ENCODE measurements at regions not wholly inside any gene's neighbourhood (a gene's known extent, or its start where the extent isn't known, plus 50 kb on each side); places are given as distances from the start of the nearest gene placed in this dataset.
"Not testable (repeated sequence)": the region's sequence is repeated elsewhere in the genome, so short reads cannot be mapped to it uniquely, and the experiment has no call there.

- Histone ChIP-seq H3K4me1 (ENCODE audit: control insufficient read depth, extremely low read depth, insufficient read depth, low read length) (peaks cover 25% of the 10 kb centered on the region), H2AFZ (ENCODE audit: control insufficient read depth, low read length) (no peak overlapping the region), H3K4me3 (ENCODE audit: control insufficient read depth in 2 of 3, extremely low read depth in 1 of 3, insufficient read depth in 2 of 3, low read depth in 1 of 3, low read length in 3 of 3) (no peak overlapping the region), H3K9ac (ENCODE audit: control insufficient read depth, extremely low read depth, insufficient read depth, low read length) (no peak overlapping the region), H3K36me3 (ENCODE audit: control insufficient read depth in 2 of 2, extremely low read depth in 1 of 2, insufficient read depth in 2 of 2, low read length in 2 of 2) (no peaks in the 10 kb centered on the region), H3K79me2 (ENCODE audit: control insufficient read depth, insufficient read depth, low read length) (no peaks in the 10 kb centered on the region), H3K27me3 (ENCODE audit: control insufficient read depth, extremely low read depth, insufficient read depth, low read length) (no peaks in the 10 kb centered on the region), H3K9me3 (ENCODE audit: control insufficient read depth, low read depth, low read length) (no peaks in the 10 kb centered on the region), H3K27ac (ENCODE audit: control insufficient read depth, insufficient read depth, low read length) (no peak overlapping the region), H3K4me2 (ENCODE audit: control insufficient read depth, extremely low read depth, insufficient read depth, low read depth, low read length) (no peak overlapping the region), H3K9me1 (ENCODE audit: control insufficient read depth, extremely low read depth, insufficient read depth, low read length) (no peaks in the 10 kb centered on the region), H4K20me1 (ENCODE audit: control insufficient read depth, extremely low read depth, insufficient read depth, low read length) (no peaks in the 10 kb centered on the region)
- DNase-seq (ENCODE audit: low read depth, low spot score) (no peak), FAIRE-seq (peak; percentile 62)
- TF ChIP-seq EZH2 (IDR thresholded peaks at IDR 0.05; ENCODE audit: low read length) (no peak), CTCF (optimal IDR thresholded peaks at IDR 0.05 in 1 of 3, IDR thresholded peaks at IDR 0.05 in 1 of 3, conservative IDR thresholded peaks at IDR 0.05 in 1 of 3; ENCODE audit: extremely low read depth in 1 of 3, insufficient read depth in 2 of 3, low read length in 3 of 3) (no peak)
- dilution Hi-C loops (cut with MboI; ENCODE audit: extremely low pct_ligation_motif_present, low sequenced_read_pairs), result no loop called here
These were observed 308.5 kb downstream of the LTN1 start for GRCh38 chr21:28683982-28684752.

GRCh38 chr21:28682884-28683283 lies 309.8 kb downstream of the LTN1 start:
- H3K27me3 ChIP-seq (ENCODE audit: control insufficient read depth, extremely low read depth, insufficient read depth, low read length); dilution Hi-C loops (cut with MboI; ENCODE audit: extremely low pct_ligation_motif_present, low sequenced_read_pairs); H3K4me2 ChIP-seq (ENCODE audit: control insufficient read depth, extremely low read depth, insufficient read depth, low read depth, low read length); H3K36me3 ChIP-seq (ENCODE audit: control insufficient read depth in 2 of 2, extremely low read depth in 1 of 2, insufficient read depth in 2 of 2, low read length in 2 of 2); H4K20me1 ChIP-seq (ENCODE audit: control insufficient read depth, extremely low read depth, insufficient read depth, low read length); FAIRE-seq; H3K9me1 ChIP-seq (ENCODE audit: control insufficient read depth, extremely low read depth, insufficient read depth, low read length); H3K79me2 ChIP-seq (ENCODE audit: control insufficient read depth, insufficient read depth, low read length); H3K4me3 ChIP-seq (ENCODE audit: control insufficient read depth in 2 of 3, extremely low read depth in 1 of 3, insufficient read depth in 2 of 3, low read depth in 1 of 3, low read length in 3 of 3); DNase-seq (ENCODE audit: low read depth, low spot score); H2AFZ ChIP-seq (ENCODE audit: control insufficient read depth, low read length); H3K27ac ChIP-seq (ENCODE audit: control insufficient read depth, insufficient read depth, low read length); H3K9ac ChIP-seq (ENCODE audit: control insufficient read depth, extremely low read depth, insufficient read depth, low read length); H3K9me3 ChIP-seq (ENCODE audit: control insufficient read depth, low read depth, low read length): not testable (repeated sequence)
- H3K4me1 ChIP-seq (ENCODE audit: control insufficient read depth, extremely low read depth, insufficient read depth, low read length), result peaks cover 19% of the 10 kb centered on the region

GRCh38 chr21:28677096-28677495 lies 315.6 kb downstream of the LTN1 start:
- H2AFZ ChIP-seq (ENCODE audit: control insufficient read depth, low read length); H3K9ac ChIP-seq (ENCODE audit: control insufficient read depth, extremely low read depth, insufficient read depth, low read length); H3K36me3 ChIP-seq (ENCODE audit: control insufficient read depth in 2 of 2, extremely low read depth in 1 of 2, insufficient read depth in 2 of 2, low read length in 2 of 2); H3K9me1 ChIP-seq (ENCODE audit: control insufficient read depth, extremely low read depth, insufficient read depth, low read length); DNase-seq (ENCODE audit: low read depth, low spot score); H3K4me3 ChIP-seq (ENCODE audit: control insufficient read depth in 2 of 3, extremely low read depth in 1 of 3, insufficient read depth in 2 of 3, low read depth in 1 of 3, low read length in 3 of 3); dilution Hi-C loops (cut with MboI; ENCODE audit: extremely low pct_ligation_motif_present, low sequenced_read_pairs); H4K20me1 ChIP-seq (ENCODE audit: control insufficient read depth, extremely low read depth, insufficient read depth, low read length); FAIRE-seq; H3K27ac ChIP-seq (ENCODE audit: control insufficient read depth, insufficient read depth, low read length); H3K9me3 ChIP-seq (ENCODE audit: control insufficient read depth, low read depth, low read length); H3K27me3 ChIP-seq (ENCODE audit: control insufficient read depth, extremely low read depth, insufficient read depth, low read length); H3K79me2 ChIP-seq (ENCODE audit: control insufficient read depth, insufficient read depth, low read length); H3K4me2 ChIP-seq (ENCODE audit: control insufficient read depth, extremely low read depth, insufficient read depth, low read depth, low read length): not testable (repeated sequence)
- peaks cover 14% of the 10 kb centered on the region for H3K4me1 ChIP-seq (ENCODE audit: control insufficient read depth, extremely low read depth, insufficient read depth, low read length)
